Dendritic cell treated with granulocyte-macrophage colony-stimulating factor and Interleukin-4, amounts not matched to agents 40 ng/mL and 50 ng/mL, for 4 days (primary cell): ENCODE measurements at regions not wholly inside any gene's neighbourhood (a gene's known extent, or its start where the extent isn't known, plus 50 kb on each side); places are given as distances from the start of the nearest gene placed in this dataset.
"Not testable (repeated sequence)": the region's sequence is repeated elsewhere in the genome, so short reads cannot be mapped to it uniquely, and the experiment has no call there.

Experiments
- H3K27ac Mint-ChIP-seq: one replicate; pipeline ENCODE4 v1.8.0; 2022; ENCODE audit warnings: mild to moderate bottlenecking, mixed read lengths
- H3K27me3 Mint-ChIP-seq: one replicate; pipeline ENCODE4 v1.8.0; 2022; ENCODE audit warnings: mild to moderate bottlenecking, mixed read lengths
- H3K36me3 Mint-ChIP-seq: one replicate; pipeline ENCODE4 v1.8.0; 2022; ENCODE audit warnings: low read depth, mixed read lengths
- H3K4me1 Mint-ChIP-seq: one replicate; pipeline ENCODE4 v1.8.0; 2022; ENCODE audit warnings: low read depth, mixed read lengths
- H3K4me3 Mint-ChIP-seq: one replicate; pipeline ENCODE4 v1.8.0; 2022; ENCODE audit warnings: mild to moderate bottlenecking, moderate library complexity, mixed read lengths
- H3K9me3 Mint-ChIP-seq: one replicate; pipeline ENCODE4 v1.8.0; 2022; ENCODE audit warnings: mixed read lengths
- intact Hi-C: fragments of 100-400 bp; cut with micrococcal nuclease; formaldehyde crosslinking; loops from one replicate; pipeline ENCODE4 v1.15.0; 2022

DNA sequence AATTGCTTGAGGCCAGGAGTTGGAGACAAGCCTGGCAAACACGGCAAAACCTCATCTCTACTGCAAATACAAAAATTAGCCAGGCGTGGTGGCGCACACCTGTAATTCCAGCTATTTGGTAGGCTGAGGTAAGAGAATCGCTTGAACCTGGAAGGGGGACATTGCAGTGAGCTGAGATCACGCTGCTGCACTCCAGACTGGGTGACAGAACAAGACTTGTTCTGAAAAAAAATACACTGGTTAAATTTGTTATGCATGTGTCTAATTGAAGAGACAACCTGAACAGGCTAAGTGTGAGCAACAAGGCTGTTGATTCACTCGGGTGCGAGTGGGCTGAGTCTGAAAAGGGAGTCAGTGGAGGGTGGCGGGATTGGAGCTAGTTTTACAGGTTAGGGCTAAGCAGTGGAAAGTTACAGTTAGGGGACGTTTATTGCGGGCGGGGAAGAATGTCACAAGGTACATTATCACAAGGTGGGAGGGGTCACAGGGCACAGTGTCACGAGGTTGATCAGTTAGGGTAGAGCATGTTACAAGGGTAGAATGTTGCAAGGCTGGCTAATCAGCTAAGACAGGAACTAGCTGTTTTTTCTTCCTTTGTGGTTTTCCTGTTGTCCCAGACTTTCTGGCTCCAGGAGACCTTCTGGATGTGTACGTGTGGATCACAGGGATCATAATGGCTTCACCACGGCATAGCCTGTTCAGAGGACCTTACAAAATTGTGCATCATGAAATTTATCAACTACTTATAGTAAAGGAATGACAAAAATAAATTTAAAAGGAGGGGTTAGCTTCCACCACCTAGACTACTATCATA is 115.8 kb downstream of the NAA11 start:
- Mint-ChIP-seq H3K36me3 (no peaks in the 10 kb centered on the region), H3K4me1 (peaks cover 8% of the 10 kb centered on the region), H3K27ac (no peak overlapping the region), H3K4me3 (peak overlapping the region; percentile 28), H3K9me3 (peaks cover 17% of the 10 kb centered on the region), H3K27me3 (no peaks in the 10 kb centered on the region)
- intact Hi-C loops, result no loop called here

DNA sequence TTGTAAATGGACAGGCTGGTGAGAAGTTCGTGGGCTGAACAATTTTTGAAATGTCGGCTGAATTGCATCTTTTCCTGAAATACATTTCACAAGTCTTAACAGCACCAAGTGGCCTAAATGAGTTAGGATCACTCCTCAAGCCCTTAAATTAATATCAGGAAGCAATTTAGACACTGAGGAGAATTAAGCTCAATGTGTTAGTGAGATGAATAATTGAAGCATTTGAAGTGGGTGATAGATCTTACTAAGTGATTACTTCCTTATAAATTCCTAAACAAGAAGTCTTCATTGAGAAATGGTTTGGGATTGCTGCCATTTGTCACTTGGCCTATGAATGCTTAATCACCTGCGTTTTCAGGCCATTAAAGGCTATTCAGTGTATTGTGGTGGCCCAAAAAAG is 116.8 kb downstream of the NAA11 start:
- Mint-ChIP-seq H3K27me3 (no peaks in the 10 kb centered on the region), H3K4me3 (no peak overlapping the region)
- intact Hi-C loops, result no loop called here

DNA sequence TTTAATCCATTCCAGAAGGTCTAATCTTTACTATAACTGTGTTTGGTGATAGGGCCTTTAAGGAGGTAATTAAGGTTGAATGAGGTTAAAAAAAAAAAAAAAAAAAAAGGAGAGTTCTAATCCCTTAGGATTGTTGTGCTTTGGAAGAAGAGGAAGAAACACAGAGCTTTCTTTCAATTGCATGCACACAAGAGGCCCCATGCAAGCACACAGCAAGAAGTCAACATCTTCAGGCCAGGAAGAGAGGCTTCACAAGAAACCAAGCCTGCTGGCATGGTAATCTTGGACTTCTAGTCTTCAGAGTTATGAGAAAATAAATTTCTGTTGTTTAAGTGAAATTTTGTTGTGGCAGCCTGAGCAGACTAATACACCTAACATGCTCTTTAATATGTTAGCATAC is 118.6 kb downstream of the NAA11 start:
- no peaks in the 10 kb centered on the region for H3K36me3 Mint-ChIP-seq
- H3K4me3 Mint-ChIP-seq, result no peak overlapping the region
- H3K9me3 Mint-ChIP-seq, result peaks cover 17% of the 10 kb centered on the region
- intact Hi-C loops, result no loop called here
- H3K4me1 Mint-ChIP-seq, result peaks cover 8% of the 10 kb centered on the region
- H3K27me3 Mint-ChIP-seq, result no peaks in the 10 kb centered on the region
- H3K27ac Mint-ChIP-seq, result no peak overlapping the region

More for the DNA sequence above, 116.8 kb downstream of the NAA11 start:
- H3K36me3 Mint-ChIP-seq, result no peaks in the 10 kb centered on the region
- H3K4me1 Mint-ChIP-seq, result peaks cover 8% of the 10 kb centered on the region
- H3K9me3 Mint-ChIP-seq, result peaks cover 17% of the 10 kb centered on the region
- no peak overlapping the region for H3K27ac Mint-ChIP-seq

DNA sequence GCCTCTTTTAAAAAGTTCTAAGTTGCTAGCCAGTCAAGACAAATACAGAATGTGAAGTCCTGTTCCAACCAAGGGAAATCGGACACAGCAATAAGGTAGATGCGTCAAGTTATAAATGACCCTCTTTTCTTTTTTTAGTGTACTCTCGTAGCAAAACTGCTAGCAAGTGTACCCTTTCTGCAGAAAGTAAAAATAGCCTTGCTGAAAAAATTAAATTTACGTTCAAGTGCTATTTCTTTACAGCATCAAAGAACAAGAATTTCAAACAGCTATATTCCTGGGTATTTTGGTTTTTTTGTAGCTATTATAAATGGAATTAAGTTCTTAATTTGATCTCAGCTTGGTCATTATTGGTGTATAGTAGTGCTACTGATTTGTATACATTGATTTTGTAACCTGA is 119.2 kb downstream of the NAA11 start:
- intact Hi-C loops, result no loop called here
- peaks cover 17% of the 10 kb centered on the region for H3K9me3 Mint-ChIP-seq
- no peak overlapping the region for H3K27ac Mint-ChIP-seq
- H3K4me3 Mint-ChIP-seq, result no peak overlapping the region
- peaks cover 8% of the 10 kb centered on the region for H3K4me1 Mint-ChIP-seq
- no peaks in the 10 kb centered on the region for H3K36me3 Mint-ChIP-seq
- H3K27me3 Mint-ChIP-seq, result no peaks in the 10 kb centered on the region

DNA sequence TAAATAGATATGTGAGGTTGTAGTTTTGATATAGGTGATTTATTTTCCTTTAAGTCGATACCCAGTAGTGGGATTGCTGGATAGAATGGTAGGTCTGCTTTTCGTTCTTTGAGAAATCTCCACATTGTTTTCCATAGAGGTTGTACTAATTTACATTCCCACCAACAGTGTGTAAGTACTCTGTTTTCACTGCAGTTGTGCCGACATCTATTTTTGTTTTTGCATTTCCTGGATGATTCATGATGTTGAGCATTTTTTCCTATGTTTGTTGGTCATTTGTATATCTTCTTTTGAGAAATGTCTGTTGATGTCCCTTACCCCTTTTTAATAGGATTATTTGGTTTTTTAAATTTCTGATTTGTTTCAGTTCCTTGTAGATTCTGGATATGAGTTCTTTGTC is 120.7 kb downstream of the NAA11 start:
- Mint-ChIP-seq H3K4me3 (no peak overlapping the region), H3K27me3 (no peaks in the 10 kb centered on the region), H3K9me3 (peaks cover 17% of the 10 kb centered on the region), H3K36me3 (no peaks in the 10 kb centered on the region), H3K4me1 (peaks cover 5% of the 10 kb centered on the region), H3K27ac (no peak overlapping the region)
- intact Hi-C loops, result no loop called here

DNA sequence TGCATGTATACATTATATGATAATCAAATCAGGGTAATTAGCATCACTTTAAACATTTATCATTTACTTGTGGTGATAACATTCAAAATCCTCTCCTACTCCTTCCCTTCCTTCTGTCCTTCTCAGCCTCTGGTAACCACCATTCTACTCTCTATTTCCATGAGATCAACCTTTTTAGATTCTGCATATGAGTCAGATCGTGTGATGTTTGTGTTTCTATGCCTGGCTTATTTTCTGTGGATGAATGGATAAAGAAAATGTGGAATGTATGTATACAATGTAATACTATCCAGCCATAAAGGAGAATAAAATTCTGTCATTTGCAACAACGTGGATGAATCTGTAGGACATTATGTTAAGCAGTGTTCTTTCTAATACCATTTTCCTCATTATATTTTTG is 123.9 kb downstream of the NAA11 start:
- no peaks in the 10 kb centered on the region for H3K27me3 Mint-ChIP-seq
- no peaks in the 10 kb centered on the region for H3K36me3 Mint-ChIP-seq
- peaks cover 15% of the 10 kb centered on the region for H3K9me3 Mint-ChIP-seq
- no peak overlapping the region for H3K4me3 Mint-ChIP-seq
- intact Hi-C loops, result no loop called here
- H3K4me1 Mint-ChIP-seq, result no peaks in the 10 kb centered on the region
- no peak overlapping the region for H3K27ac Mint-ChIP-seq

DNA sequence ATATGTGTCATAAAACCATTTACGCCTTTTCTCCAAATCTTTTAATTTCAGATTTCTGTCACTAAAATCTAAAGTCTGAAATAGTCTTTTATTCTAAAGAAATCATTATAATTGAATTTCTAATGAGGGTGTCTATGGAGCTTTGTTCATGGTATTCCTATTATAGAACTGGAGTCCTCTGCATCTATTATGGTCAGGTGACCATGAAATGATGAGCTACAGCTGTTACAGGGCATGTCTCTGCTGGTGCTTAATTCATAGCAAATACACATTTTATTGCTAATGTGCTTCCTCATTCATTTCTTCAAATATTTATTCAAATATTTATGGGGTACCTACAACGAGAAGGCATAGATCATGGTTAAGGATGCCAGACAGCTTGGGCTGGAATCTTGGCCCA is 126.1 kb downstream of the NAA11 start:
- no peaks in the 10 kb centered on the region for H3K4me1 Mint-ChIP-seq
- no peak overlapping the region for H3K27ac Mint-ChIP-seq
- H3K4me3 Mint-ChIP-seq, result no peak overlapping the region
- intact Hi-C loops, result no loop called here
- H3K27me3 Mint-ChIP-seq, result no peaks in the 10 kb centered on the region
- peaks cover 10% of the 10 kb centered on the region for H3K9me3 Mint-ChIP-seq
- no peaks in the 10 kb centered on the region for H3K36me3 Mint-ChIP-seq

DNA sequence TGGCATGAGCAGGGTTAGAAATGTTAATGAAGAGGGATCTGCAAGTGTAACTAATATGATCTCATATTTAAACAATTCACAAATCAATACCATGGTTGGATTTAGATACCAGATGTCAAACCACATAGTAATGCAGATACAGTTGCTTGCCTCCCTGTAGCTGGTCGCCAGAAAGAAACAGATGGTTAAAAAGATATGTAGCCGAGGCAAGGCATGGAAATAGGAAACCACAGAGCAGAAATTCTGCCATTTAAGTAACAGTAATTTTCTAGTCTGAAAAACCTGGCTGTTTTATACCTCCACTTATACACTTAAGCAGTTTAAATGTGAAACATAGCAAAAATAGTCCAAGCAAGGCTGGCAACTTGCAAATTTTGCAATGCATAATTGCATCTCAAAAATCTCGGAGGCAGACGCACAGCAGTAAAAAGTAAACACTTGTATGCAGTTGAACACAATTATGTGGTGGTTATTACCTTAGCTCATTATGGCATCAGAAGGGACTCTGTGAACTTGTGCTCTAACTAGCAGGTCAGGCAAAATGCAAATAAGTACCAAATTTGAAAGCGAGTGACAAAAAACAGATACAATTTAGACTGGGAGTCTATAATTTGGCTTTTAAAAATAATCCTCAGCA is 126.8 kb downstream of the NAA11 start:
- no peak overlapping the region for H3K27ac Mint-ChIP-seq
- peaks cover 10% of the 10 kb centered on the region for H3K9me3 Mint-ChIP-seq
- H3K4me3 Mint-ChIP-seq, result no peak overlapping the region
- no peaks in the 10 kb centered on the region for H3K4me1 Mint-ChIP-seq
- no peaks in the 10 kb centered on the region for H3K36me3 Mint-ChIP-seq
- intact Hi-C loops, result no loop called here
- no peaks in the 10 kb centered on the region for H3K27me3 Mint-ChIP-seq

DNA sequence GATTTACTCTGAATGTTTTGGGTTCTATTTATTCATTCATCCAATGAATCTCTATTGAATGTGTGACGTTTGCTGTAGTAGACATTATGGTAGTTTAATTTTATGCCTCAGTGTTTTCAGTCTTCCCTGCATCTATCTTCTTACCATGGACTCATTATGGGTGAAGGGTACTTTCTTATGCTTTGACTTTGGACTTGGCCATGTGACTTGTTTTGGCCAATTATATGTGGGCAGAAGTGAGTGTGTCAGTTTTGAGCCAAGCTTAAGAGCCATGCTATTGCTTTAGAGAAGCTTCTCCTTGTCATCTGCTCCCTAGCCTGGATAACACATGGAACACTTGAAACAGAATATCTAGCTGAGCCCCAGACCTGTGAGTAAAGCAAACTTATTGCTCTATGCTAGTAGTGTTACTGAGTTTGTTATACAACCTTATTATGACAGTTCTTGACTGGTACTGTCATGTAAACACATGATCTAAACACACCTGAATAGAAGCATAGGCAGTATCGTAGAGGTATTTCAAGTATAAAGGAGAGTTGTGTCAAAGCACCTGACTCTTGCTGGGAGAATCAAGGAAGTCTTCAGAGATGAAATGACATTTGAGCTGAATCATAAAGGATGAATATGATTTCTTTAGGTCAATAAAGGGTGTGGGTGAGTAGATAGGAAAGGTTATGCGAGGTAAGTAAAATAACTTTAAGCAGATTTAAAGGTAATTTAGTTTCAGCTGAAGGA is 128.4 kb downstream of the NAA11 start:
- no peaks in the 10 kb centered on the region for H3K36me3 Mint-ChIP-seq
- intact Hi-C loops, result no loop called here
- no peak overlapping the region for H3K27ac Mint-ChIP-seq
- peaks cover 10% of the 10 kb centered on the region for H3K9me3 Mint-ChIP-seq
- no peak overlapping the region for H3K4me3 Mint-ChIP-seq
- H3K27me3 Mint-ChIP-seq, result no peaks in the 10 kb centered on the region
- no peaks in the 10 kb centered on the region for H3K4me1 Mint-ChIP-seq

DNA sequence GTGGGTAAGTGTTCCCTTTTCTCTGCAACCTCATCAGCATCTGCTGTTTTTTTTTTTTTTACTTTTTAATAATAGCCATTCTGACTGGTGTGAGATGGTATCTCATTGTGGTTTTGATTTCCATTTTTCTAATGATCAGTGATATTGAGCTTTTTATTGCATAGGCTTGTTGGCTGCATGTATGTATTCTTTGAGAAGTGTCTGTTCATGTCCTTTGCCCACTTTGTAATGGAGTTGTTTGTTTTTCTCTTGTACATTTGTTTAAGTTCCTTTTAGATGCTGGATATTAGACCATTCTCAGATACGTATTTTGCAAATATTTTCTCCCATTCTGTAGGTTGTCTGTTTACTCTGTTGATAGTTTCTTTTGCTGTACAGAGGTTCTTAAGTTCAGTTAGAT is 134.6 kb downstream of the NAA11 start:
- intact Hi-C loops, H3K27ac Mint-ChIP-seq: not testable (repeated sequence)

DNA sequence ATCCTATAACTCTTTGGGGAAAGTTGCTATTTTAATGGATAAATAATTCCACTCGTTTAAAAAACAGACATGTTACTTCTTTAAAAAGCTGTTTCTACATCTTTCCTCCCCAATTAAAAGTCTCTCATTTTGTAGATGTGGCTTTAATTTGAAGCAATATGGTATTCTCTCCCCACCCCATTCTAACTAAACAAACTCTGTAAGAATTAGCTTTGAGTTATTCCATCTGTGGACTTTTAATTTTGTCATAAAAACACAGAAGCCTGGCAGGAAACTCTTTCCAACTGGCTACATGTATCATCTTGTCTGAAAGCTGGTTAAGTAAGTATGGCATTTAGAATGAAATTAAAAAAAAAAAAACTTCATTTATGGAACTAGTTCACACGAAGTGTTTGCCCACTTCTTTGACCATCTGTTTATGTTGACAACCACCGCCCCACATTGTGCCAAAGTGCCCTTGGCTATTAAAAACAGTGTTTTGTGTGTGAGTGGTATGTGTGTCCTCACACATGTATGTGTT is 140.3 kb downstream of the NAA11 start:
- no peak overlapping the region for H3K4me3 Mint-ChIP-seq
- intact Hi-C loops, result no loop called here
- no peaks in the 10 kb centered on the region for H3K36me3 Mint-ChIP-seq
- H3K9me3 Mint-ChIP-seq, result peaks cover 24% of the 10 kb centered on the region
- H3K27me3 Mint-ChIP-seq, result no peaks in the 10 kb centered on the region
- H3K4me1 Mint-ChIP-seq, result no peaks in the 10 kb centered on the region
- H3K27ac Mint-ChIP-seq, result no peak overlapping the region

More for the DNA sequence above, 134.6 kb downstream of the NAA11 start:
- H3K4me1 Mint-ChIP-seq, H3K27me3 Mint-ChIP-seq, H3K4me3 Mint-ChIP-seq, H3K36me3 Mint-ChIP-seq: not testable (repeated sequence)
- peaks cover 33% of the 10 kb centered on the region for H3K9me3 Mint-ChIP-seq

DNA sequence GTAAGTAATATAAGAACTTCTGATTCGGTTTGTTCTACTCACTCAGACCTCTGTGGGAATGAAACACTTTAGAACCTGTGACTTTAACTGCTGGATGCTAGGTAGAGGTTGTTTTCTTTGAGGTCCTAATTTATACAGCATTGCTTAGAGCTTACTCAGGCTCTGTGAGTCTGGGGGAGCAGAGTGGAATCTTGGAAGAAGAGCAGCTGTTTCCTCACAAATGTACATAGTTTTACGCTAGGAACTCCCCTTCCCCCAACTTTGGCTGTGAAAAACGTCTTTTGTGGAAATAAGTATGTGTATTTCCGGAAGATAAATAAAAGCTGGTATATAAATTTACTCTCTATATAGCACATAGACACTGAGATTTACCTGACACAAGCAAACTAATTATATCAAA is 141.4 kb downstream of the NAA11 start:
- intact Hi-C loops, result no loop called here
- no peak overlapping the region for H3K27ac Mint-ChIP-seq
- peaks cover 19% of the 10 kb centered on the region for H3K9me3 Mint-ChIP-seq
- no peaks in the 10 kb centered on the region for H3K27me3 Mint-ChIP-seq
- no peaks in the 10 kb centered on the region for H3K4me1 Mint-ChIP-seq
- H3K4me3 Mint-ChIP-seq, result no peak overlapping the region
- no peaks in the 10 kb centered on the region for H3K36me3 Mint-ChIP-seq

DNA sequence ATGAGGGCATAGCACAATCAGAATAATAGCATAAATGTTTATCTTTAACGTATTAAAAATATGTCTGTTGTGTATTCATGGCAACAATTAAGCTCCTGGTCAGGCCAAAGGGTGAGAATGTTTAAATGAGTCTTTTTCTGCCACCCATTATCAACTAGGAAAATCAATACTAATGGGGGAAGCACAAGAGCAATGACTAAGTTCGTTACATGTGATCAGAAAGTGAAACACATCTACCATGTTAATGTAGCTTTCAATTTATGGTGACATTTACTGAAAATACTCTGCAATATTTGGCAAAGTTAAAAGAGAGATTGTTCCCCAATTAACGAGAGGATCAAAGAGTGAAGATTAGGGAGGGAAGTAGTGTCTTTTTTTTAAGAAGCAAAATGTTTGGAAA is 143.7 kb downstream of the NAA11 start:
- H3K27me3 Mint-ChIP-seq, result no peaks in the 10 kb centered on the region
- H3K4me3 Mint-ChIP-seq, result no peak overlapping the region

DNA sequence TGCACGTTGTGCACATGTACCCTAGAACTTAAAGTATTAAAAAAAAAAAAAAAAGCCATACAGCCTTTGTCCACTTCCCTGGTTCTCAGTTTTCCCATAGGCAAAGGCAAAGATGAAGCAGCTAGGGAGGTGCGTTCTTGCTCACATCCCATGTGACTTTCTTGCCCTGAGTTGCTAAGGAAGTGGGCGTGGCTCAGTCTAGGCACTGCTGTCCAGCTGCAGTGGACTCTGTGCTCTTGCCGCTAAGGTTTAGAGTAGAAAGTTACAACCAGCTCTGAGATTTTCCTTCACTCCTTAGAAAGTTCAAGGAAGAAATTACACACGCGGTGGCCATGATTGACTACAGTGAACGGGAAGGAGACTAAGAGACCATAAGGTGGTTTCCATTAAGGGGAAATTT is 144.7 kb downstream of the NAA11 start:
- H3K27me3 Mint-ChIP-seq, result no peaks in the 10 kb centered on the region
- no peak overlapping the region for H3K27ac Mint-ChIP-seq
- H3K4me1 Mint-ChIP-seq, result no peaks in the 10 kb centered on the region
- no peaks in the 10 kb centered on the region for H3K9me3 Mint-ChIP-seq
- no peak overlapping the region for H3K4me3 Mint-ChIP-seq
- intact Hi-C loops, result no loop called here
- H3K36me3 Mint-ChIP-seq, result no peaks in the 10 kb centered on the region

More for the DNA sequence above, 143.7 kb downstream of the NAA11 start:
- H3K4me1 Mint-ChIP-seq, result no peaks in the 10 kb centered on the region
- no peaks in the 10 kb centered on the region for H3K36me3 Mint-ChIP-seq
- H3K9me3 Mint-ChIP-seq, result no peaks in the 10 kb centered on the region
- intact Hi-C loops, result no loop called here
- no peak overlapping the region for H3K27ac Mint-ChIP-seq
